K562 (cell line): ENCODE measurements at regions not wholly inside any gene's neighbourhood (a gene's known extent, or its start where the extent isn't known, plus 50 kb on each side); places are given as distances from the start of the nearest gene placed in this dataset.

Experiments used
- ATAC-seq: fragments of 200-7000 bp; cut with Tn5 transposase; 3 replicates; pipeline ENCODE4 v1.9.1; 2020; ENCODE audit warnings: moderate library complexity
- BruUV-seq: library from RNA; stranded (reverse); fragments of 400-500 nt; replicated peaks from 2 replicates; lab custom pipeline; 2021; lab: Mats Ljungman, UMichigan
- CTCF ChIA-PET: fragments of 300-600 bp; formaldehyde crosslinking; extraction: SDS; loops from one replicate; lab custom pipeline; 2021; ENCODE audit warnings: low intra/inter-chr PET ratio; lab: Yijun Ruan, JAX
- POLR2A ChIA-PET: fragments of 300-600, 350-650 bp; sonication (Branson Sonifier 250); formaldehyde crosslinking; extraction: SDS; loops from one replicate; lab custom pipeline; 2021; ENCODE audit warnings: antibody characterized with exemption, inconsistent platforms; lab: Yijun Ruan, JAX
- DNase-seq, 4 experiments: peaks; one replicate each; pipeline versions ENCODE4 v3.0.0 to v3.0.0-alpha.2; 2011 to 2018; ENCODE audit warnings: low spot score in 3 of 4, mixed read lengths in 3 of 4; ENCODE audit errors: extremely low read depth in 1 of 4
- FAIRE-seq: peaks from 2 replicates; lab custom pipeline; 2011; peaks lifted over from hg19 to GRCh38; lab: Jason Lieb, UNC
- H2AFZ ChIP-seq: 2 replicates; pipeline ENCODE4 v1.6.0; 2011; ENCODE audit warnings: low read depth, low read length, control low read depth, inconsistent platforms
- H3K27ac ChIP-seq: fragments of 200-600 bp; 3 replicates; pipeline ENCODE4 v1.8.0; 2011; ENCODE audit warnings: low read depth, mild to moderate bottlenecking, control low read depth, inconsistent platforms, low read length, moderate library complexity, mixed read lengths; ENCODE audit errors: extremely low read depth
- H3K27me3 ChIP-seq, 2 experiments: fragments of 300-600 bp in 1 of 2; 2 replicates in 1 of 2; 3 replicates in 1 of 2; pipeline versions ENCODE4 v1.6.0 to v1.8.0; 2011; ENCODE audit warnings: inconsistent platforms in 2 of 2, low read length in 2 of 2, mild to moderate bottlenecking in 1 of 2, mixed read lengths in 1 of 2, moderate library complexity in 1 of 2; ENCODE audit not compliant: control insufficient read depth in 2 of 2, insufficient read depth in 2 of 2
- H3K36me3 ChIP-seq: fragments of 300-600 bp; 3 replicates; pipeline ENCODE4 v1.8.0; 2011; ENCODE audit warnings: mild to moderate bottlenecking, low read length, inconsistent platforms; ENCODE audit not compliant: control insufficient read depth, insufficient read depth
- H3K4me1 ChIP-seq, 2 experiments: fragments of 200-600 bp in 1 of 2; replicated peaks in 1 of 2; 2 replicates in 1 of 2; 3 replicates in 1 of 2; pipeline versions ENCODE4 v1.5.1 to v1.8.0; 2011; ENCODE audit warnings: inconsistent platforms in 2 of 2, low read length in 2 of 2, mild to moderate bottlenecking in 1 of 2, mixed read lengths in 1 of 2, moderate library complexity in 1 of 2; ENCODE audit not compliant: control insufficient read depth in 2 of 2, insufficient read depth in 2 of 2
- H3K4me2 ChIP-seq: 2 replicates; pipeline ENCODE4 v1.6.1; 2011; ENCODE audit warnings: low read length, control low read depth, inconsistent platforms, mixed read lengths; ENCODE audit not compliant: insufficient read depth
- H3K4me3 ChIP-seq: fragments of 200-600 bp; sonication (generic), shearing (Covaris generic); 2 replicates; pipeline ENCODE4 v1.5.1; 2016; ENCODE audit warnings: control low read depth, inconsistent platforms
- H3K79me2 ChIP-seq: fragments of 200-600 bp; 3 replicates; pipeline ENCODE4 v1.8.0; 2011; ENCODE audit warnings: low read length, inconsistent platforms; ENCODE audit not compliant: control insufficient read depth, insufficient read depth
- H3K9ac ChIP-seq, 2 experiments: 2 replicates each; pipeline versions ENCODE4 v1.6.0 to v1.6.1; 2011; ENCODE audit warnings: low read depth in 2 of 2, low read length in 2 of 2, control low read depth in 1 of 2, inconsistent platforms in 1 of 2, mild to moderate bottlenecking in 1 of 2, mixed read lengths in 1 of 2; ENCODE audit not compliant: insufficient read depth in 1 of 2
- H3K9me1 ChIP-seq: one replicate; pipeline ENCODE4 v1.6.0; 2011; ENCODE audit warnings: inconsistent platforms, mild to moderate bottlenecking, low read length, moderate library complexity; ENCODE audit not compliant: control insufficient read depth, insufficient read depth
- H3K9me3 ChIP-seq: replicated peaks from 2 replicates; pipeline ENCODE4 v1.5.1; 2011; ENCODE audit warnings: low read depth, low read length, inconsistent platforms; ENCODE audit not compliant: control insufficient read depth, insufficient read depth
- H4K20me1 ChIP-seq: replicated peaks from 2 replicates; pipeline ENCODE4 v1.6.1; 2011; ENCODE audit warnings: low read length, inconsistent platforms, mixed read lengths; ENCODE audit not compliant: control insufficient read depth, insufficient read depth
- CBX1 ChIP-seq: sonication (generic); IDR thresholded peaks from 2 replicates; pipeline ENCODE4 v1.6.1; 2016; ENCODE audit warnings: antibody characterized with exemption, low read depth, mild to moderate bottlenecking
- DIDO1 ChIP-seq: fragments of 450-650 bp; IDR thresholded peaks from 2 replicates; pipeline ENCODE4 v1.6.1; 2016; ENCODE audit warnings: low read depth, missing biosample characterization, missing genetic modification characterization
- ELF2 ChIP-seq: fragments of 250-450 bp; sonication (Bioruptor Pico); IDR thresholded peaks from 2 replicates; pipeline ENCODE4 v1.5.0; 2021; ENCODE audit warnings: mild to moderate bottlenecking
- FOXK2 ChIP-seq, 2 experiments: fragments of 450-650 bp; IDR thresholded peaks in 1 of 2; conservative IDR thresholded peaks in 1 of 2; 2 replicates each; pipeline ENCODE4 v1.6.1; 2016; ENCODE audit warnings: low read depth in 2 of 2, mild to moderate bottlenecking in 1 of 2
- JUND ChIP-seq, 2 experiments: IDR thresholded peaks; 2 replicates in 1 of 2; 3 replicates in 1 of 2; pipeline ENCODE4 v1.6.1; 2011; ENCODE audit warnings: borderline replicate concordance in 2 of 2, low read depth in 2 of 2, low read length in 2 of 2, improper control_type of control experiment in 1 of 2, missing biosample characterization in 1 of 2, missing genetic modification characterization in 1 of 2, missing genetic modification reagents in 1 of 2
- KLF6 ChIP-seq: fragments of 250-450 bp; sonication (Bioruptor Pico); IDR thresholded peaks from 2 replicates; pipeline ENCODE4 v1.4.0; 2020; ENCODE audit warnings: mild to moderate bottlenecking, moderate library complexity, borderline replicate concordance
- PURB ChIP-seq: sonication (generic); formaldehyde crosslinking; IDR thresholded peaks from 2 replicates; pipeline ENCODE4 v1.9.0; 2021; ENCODE audit warnings: low read depth, mild to moderate bottlenecking, missing genetic modification reagents
- RNF2 ChIP-seq: sonication (generic); IDR thresholded peaks from 2 replicates; pipeline ENCODE4 v1.6.1; 2016
- TAF1 ChIP-seq: IDR thresholded peaks from 2 replicates; pipeline ENCODE4 v1.6.1; 2011; ENCODE audit warnings: mild to moderate bottlenecking, low read length, moderate library complexity; ENCODE audit not compliant: insufficient read depth, control insufficient read depth, severe bottlenecking; ENCODE audit errors: extremely low read depth
- ZC3H11A ChIP-seq: IDR thresholded peaks from 2 replicates; pipeline ENCODE4 v1.6.1; 2012; ENCODE audit warnings: low read depth, low read length, improper control_type of control experiment
- ZC3H4 ChIP-seq: sonication (generic); formaldehyde crosslinking; IDR thresholded peaks from 2 replicates; pipeline ENCODE4 v1.9.0; 2021; ENCODE audit warnings: missing genetic modification reagents, borderline replicate concordance
- WGBS: fragments of 100-300 bp; shearing (Covaris generic); methylation state at CpG from one replicate; pipeline ENCODE4 v1.1.6; 2016; ENCODE audit warnings: low coverage, mixed read lengths; ENCODE audit not compliant: insufficient coverage; ENCODE audit errors: missing lambda C conversion rate; 5-methylcytosine and 5-hydroxymethylcytosine counted together
- in situ Hi-C: fragments of 300-500 bp; cut with MboI; formaldehyde crosslinking; loops from 4 replicates; pipeline ENCODE4 v1.15.0; 2018; ENCODE audit warnings: inconsistent platforms, mixed read lengths
- intact Hi-C: fragments of 100-400 bp; cut with micrococcal nuclease; formaldehyde crosslinking; loops from 2 replicates; pipeline ENCODE4 v1.14.2; 2022
- TF ChIP-seq, protein P1 (sequence below): fragments of 450-650 bp; IDR thresholded peaks from 2 replicates; pipeline ENCODE4 v1.6.1; 2017; ENCODE audit warnings: antibody characterized with exemption, mild to moderate bottlenecking
- TF ChIP-seq, protein P2 (sequence below): sonication (generic); formaldehyde crosslinking; IDR thresholded peaks from 2 replicates; pipeline ENCODE4 v1.8.0; 2022; ENCODE audit warnings: missing genetic modification reagents, mild to moderate bottlenecking, borderline replicate concordance

DNA sequence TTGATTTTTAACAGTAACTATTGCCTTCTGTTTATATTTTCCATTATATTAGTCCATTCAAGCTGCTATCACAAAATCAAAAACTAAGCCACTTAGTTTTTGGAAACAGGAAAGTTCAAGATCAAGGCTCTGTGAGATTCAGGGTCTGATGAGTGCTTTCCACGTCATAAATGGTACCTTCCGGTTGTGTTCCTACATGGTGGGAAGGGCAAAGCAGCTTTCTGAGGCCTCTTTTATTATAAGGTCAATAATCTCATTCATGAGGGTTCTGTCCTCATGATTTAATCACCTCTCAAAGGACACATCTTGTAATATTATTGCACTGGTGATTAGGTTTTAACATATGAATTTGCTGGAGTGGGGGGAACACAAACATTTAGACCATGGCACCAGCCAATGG, 152.0 kb downstream of the VGLL3 start:
- H3K4me1 ChIP-seq, result no peaks in the 10 kb centered on the region
- ATAC-seq (no peak), DNase-seq (no peak)
- H3K9me1 ChIP-seq, result no peaks in the 10 kb centered on the region
- 0% methylated on average over 2 of the region's 2 CpGs for WGBS
- in situ Hi-C loops (no loop called here), intact Hi-C loops (no loop called here)
- no TSS peak for BruUV-seq
- no peak overlapping the region for H3K4me3 ChIP-seq
- TF ChIP-seq ZC3H11A, result no peak
- TF ChIP-seq ELF2 (CRISPR knock-in tag), result no peak
- TF ChIP-seq RNF2, result no peak
- TF ChIP-seq, protein P1, sequence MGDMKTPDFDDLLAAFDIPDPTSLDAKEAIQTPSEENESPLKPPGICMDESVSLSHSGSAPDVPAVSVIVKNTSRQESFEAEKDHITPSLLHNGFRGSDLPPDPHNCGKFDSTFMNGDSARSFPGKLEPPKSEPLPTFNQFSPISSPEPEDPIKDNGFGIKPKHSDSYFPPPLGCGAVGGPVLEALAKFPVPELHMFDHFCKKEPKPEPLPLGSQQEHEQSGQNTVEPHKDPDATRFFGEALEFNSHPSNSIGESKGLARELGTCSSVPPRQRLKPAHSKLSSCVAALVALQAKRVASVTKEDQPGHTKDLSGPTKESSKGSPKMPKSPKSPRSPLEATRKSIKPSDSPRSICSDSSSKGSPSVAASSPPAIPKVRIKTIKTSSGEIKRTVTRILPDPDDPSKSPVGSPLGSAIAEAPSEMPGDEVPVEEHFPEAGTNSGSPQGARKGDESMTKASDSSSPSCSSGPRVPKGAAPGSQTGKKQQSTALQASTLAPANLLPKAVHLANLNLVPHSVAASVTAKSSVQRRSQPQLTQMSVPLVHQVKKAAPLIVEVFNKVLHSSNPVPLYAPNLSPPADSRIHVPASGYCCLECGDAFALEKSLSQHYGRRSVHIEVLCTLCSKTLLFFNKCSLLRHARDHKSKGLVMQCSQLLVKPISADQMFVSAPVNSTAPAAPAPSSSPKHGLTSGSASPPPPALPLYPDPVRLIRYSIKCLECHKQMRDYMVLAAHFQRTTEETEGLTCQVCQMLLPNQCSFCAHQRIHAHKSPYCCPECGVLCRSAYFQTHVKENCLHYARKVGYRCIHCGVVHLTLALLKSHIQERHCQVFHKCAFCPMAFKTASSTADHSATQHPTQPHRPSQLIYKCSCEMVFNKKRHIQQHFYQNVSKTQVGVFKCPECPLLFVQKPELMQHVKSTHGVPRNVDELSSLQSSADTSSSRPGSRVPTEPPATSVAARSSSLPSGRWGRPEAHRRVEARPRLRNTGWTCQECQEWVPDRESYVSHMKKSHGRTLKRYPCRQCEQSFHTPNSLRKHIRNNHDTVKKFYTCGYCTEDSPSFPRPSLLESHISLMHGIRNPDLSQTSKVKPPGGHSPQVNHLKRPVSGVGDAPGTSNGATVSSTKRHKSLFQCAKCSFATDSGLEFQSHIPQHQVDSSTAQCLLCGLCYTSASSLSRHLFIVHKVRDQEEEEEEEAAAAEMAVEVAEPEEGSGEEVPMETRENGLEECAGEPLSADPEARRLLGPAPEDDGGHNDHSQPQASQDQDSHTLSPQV, result no peak
- no peak for TF ChIP-seq CBX1
- no peak for TF ChIP-seq PURB
- TF ChIP-seq FOXK2 (conservative IDR thresholded peaks at IDR 0.05 in 1 of 2, IDR thresholded peaks at IDR 0.05 in 1 of 2; ENCODE audit: low read depth in 2 of 2), result no peak
- no peak for TF ChIP-seq ZC3H4 (CRISPR knock-in tag)
- no peak for TF ChIP-seq KLF6
- TF ChIP-seq JUND (IDR thresholded peaks at IDR 0.05; ENCODE audit: borderline replicate concordance, low read depth, low read length), result no peak
- TF ChIP-seq JUND (tag; IDR thresholded peaks at IDR 0.05; ENCODE audit: borderline replicate concordance, low read depth, low read length), result no peak
- no peak for TF ChIP-seq TAF1
- TF ChIP-seq, protein P2, sequence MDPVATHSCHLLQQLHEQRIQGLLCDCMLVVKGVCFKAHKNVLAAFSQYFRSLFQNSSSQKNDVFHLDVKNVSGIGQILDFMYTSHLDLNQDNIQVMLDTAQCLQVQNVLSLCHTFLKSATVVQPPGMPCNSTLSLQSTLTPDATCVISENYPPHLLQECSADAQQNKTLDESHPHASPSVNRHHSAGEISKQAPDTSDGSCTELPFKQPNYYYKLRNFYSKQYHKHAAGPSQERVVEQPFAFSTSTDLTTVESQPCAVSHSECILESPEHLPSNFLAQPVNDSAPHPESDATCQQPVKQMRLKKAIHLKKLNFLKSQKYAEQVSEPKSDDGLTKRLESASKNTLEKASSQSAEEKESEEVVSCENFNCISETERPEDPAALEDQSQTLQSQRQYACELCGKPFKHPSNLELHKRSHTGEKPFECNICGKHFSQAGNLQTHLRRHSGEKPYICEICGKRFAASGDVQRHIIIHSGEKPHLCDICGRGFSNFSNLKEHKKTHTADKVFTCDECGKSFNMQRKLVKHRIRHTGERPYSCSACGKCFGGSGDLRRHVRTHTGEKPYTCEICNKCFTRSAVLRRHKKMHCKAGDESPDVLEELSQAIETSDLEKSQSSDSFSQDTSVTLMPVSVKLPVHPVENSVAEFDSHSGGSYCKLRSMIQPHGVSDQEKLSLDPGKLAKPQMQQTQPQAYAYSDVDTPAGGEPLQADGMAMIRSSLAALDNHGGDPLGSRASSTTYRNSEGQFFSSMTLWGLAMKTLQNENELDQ (CRISPR knock-in tag), result no peak
- no peak for TF ChIP-seq DIDO1 (tag)
- TF ChIP-seq, all 486 proteins: peak for 0
- no peak overlapping the region for H3K4me2 ChIP-seq
- FAIRE-seq, result no peak
- H3K27ac ChIP-seq, result no peak overlapping the region
- CTCF ChIA-PET, result no interaction called here
- no peaks in the 10 kb centered on the region for H3K9me3 ChIP-seq
- H3K27me3 ChIP-seq, result no peaks in the 10 kb centered on the region
- no peaks in the 10 kb centered on the region for H3K79me2 ChIP-seq
- POLR2A ChIA-PET, result no interaction called here
- no peaks in the 10 kb centered on the region for H3K36me3 ChIP-seq
- H3K9ac ChIP-seq, result no peak overlapping the region
- H2AFZ ChIP-seq, result no peak overlapping the region
- no peaks in the 10 kb centered on the region for H4K20me1 ChIP-seq
